T-helper 1 cell treated with Interleukin-12 subunit alpha and Interleukin-12 subunit beta and Interleukin-4 antibody, amounts not matched to agents 30 ng/mL and 1 ng/mL, for 36 hours (primary cell): ENCODE measurements at regions not wholly inside any gene's neighbourhood (a gene's known extent, or its start where the extent isn't known, plus 50 kb on each side); places are given as distances from the start of the nearest gene placed in this dataset.

Experiments
- intact Hi-C: fragments of 100-400 bp; cut with micrococcal nuclease; formaldehyde crosslinking; loops from one replicate; pipeline ENCODE4 v1.15.1; 2024

GRCh38 chr17:77685881-77686486 is 272.5 kb upstream of the TNRC6C start:
- intact Hi-C loops: no loop called here

DNA sequence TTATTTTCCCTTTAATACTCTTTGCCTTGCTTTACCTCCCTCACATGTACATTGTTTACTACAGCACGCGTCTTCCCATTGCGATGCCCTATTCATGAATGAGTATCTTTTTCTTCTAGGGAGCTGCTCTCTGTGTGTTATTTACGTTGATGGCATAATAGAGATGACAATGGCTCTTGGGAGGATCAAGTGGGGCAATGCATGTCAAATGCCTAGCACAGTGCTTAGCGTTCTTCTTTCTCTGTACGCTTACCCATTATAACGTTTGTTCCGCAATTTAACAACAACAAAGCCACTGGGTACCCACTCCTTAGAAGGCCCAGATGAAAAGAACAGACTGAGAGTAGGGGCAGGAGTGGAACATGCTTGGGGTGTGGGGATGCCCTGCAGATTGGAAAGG is 271.6 kb upstream of the TNRC6C start:
- intact Hi-C loops: no loop called here

- intact Hi-C loops: no loop called here
Measured at GRCh38 chr17:77687417-77687816, 271.1 kb upstream of the TNRC6C start.

DNA sequence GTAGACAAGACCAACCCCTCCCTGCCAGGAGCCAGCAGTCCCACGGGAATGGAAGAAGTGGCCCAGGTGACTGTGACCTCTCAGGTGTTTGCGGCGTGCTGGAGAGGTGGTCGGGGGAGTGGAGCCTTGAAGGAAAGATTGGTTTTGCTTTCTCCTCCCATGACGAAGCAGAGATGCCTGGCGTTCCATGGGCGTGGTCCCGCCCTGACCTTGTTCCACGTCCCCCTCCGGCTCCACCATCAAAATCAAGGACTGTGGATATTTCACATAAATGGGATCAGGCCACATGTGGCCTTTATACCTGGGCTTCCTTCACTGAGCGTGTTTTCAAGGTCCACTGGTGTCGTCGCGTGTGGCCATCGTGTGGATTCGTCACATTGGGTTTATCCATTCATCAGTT is 270.6 kb upstream of the TNRC6C start:
- intact Hi-C loops: no loop called here

- intact Hi-C loops: no loop called here
Measured at GRCh38 chr17:77688369-77688768, 270.1 kb upstream of the TNRC6C start.

GRCh38 chr17:77690271-77691161 is 268.0 kb upstream of the TNRC6C start:
- intact Hi-C loops: no loop called here

- intact Hi-C loops: no loop called here
Measured at GRCh38 chr17:77691216-77692085, 267.1 kb upstream of the TNRC6C start.

DNA sequence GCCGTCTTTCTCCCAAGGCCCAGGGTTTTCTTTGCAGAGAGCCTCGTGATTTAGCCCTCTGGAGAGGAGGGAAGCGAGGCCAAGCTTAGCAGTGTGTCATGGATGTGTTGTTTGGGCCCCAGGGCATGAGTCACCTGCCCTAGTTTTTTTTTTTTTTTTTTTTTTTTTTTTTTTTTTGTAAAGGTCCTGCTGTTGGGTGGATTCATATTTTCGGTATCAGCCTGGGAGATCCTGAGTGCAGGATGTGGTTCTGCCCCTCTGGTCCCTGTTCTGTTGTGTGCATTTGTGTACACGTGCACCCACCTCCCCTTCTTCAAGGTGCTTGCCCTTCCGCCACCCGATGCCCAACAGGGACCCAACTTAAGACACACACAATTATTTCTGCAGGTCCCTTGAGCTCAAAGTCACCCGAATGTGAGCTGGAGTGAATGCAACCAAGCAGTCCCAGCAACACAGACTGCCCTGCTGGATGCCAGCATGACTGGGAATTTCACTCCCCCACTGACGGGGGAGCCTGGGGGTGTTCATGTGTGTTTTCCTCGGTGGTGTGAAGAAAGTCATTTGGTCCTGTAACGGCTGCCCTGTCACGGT is 265.8 kb upstream of the TNRC6C start:
- intact Hi-C loops: no loop called here

- intact Hi-C loops: no loop called here
Measured at GRCh38 chr17:77693301-77693700, 265.2 kb upstream of the TNRC6C start.

- intact Hi-C loops: no loop called here
Measured at GRCh38 chr17:77693776-77694175, 264.7 kb upstream of the TNRC6C start.

DNA sequence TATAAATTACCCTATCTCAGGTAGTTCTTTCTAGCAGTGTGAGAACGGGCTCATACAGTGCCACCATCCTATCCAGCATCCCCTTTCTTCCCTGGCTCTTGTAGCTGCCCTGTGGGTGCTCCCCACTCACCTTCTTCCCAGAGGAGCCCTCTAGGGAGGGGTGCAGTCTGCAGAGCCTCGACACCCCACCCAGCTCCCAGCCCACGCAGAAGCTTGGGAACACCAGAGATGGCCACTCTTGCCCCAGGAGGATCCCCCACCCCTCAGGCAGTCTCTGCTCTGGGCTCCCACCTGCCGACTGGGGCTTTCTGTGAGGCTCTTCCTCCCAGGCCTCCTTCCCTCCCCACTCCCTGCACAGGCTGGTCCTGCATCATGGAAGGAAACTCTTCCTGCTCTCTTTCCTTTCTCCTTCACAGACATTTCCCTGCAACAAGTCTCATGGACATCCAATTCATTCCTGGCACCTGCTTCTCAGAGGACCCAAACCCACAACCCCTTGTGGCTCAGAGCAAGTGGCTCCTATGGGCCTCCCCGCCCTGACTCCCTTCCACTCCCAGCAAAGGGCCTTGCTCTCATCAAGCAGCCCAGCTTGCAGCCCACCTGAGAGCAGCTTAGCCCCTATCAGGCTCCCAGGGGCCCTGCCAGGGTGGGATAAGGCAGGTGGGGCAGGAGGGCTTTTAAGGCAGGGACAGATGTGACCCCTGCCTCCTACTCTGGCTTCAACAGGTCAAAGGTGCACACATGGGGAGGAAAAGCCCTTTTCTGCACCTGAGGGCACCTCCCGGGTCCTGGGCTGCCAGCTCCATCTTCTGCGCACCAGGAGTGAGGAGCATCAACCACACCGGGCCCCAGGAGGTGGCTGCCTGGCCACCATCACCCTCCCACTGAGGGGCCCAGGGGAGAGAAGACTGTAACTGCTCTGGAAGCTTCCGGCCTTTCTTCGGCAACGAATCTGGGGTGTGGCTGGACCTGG is 263.8 kb upstream of the TNRC6C start:
- intact Hi-C loops: no loop called here

GRCh38 chr17:77695386-77695785 is 263.1 kb upstream of the TNRC6C start:
- intact Hi-C loops: no loop called here

DNA sequence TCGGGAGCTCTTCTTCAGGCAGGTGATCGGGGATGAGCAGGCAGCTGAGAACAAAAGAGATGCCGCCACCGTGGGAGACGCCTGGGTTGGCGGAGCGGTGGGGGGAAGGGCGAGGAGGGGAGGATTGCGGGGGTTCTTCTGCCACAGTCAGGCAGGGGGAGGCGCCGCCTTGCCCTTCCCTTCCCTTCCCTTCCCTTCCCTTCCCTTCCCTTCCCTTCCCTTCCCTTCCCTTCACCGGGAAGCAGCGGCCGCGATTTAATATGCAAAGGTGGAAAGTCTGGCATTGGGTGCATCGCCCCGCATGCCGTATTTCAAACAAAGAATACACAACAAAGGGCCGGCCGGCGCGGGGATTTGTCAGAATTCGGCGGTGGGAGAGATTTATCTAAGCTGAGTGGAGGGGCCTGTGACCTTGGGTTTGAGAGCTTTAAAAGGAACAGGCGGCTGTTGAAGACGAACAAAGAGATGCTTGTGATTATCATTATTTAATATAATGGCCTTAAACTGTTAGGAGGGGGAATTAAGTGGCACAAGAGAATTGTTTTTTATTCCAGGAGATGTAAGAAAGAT is 262.3 kb upstream of the TNRC6C start:
- intact Hi-C loops: no loop called here

DNA sequence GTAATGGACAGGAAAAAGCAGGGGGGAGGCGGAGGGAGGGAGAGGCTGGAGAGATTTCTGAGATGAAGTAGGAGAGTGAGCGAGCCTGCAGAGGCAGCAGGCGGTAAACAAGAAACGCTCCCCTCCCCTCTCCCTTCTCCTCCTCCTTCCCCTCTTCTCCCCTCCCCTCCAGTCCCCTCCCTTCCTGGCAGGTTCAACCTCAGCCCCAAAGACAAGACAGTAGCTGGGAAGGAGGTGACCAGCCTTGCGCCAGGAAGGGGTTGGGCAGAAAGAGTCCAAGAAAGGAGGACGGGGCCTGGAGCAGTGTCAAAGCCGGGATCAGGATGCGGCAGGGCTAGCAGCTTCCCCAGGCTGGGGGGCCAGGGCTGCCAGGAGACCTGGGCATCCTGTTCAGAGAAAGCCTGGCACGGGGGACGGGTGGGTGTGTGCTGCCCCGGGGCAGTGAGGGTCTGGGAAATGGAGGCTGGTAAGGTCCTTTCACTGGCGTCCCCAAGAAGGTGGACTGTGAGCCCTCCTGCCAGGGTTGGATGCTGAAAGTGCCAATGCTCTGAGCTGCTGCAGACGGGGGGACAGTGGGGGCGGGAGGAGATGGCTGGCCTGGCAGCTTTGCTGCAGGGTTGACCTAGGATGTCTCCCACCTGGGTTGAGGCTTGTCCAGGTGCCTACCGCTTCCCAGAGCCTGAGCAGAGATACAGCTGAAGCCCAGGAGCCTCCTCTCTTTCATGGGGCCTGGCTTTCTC is 261.6 kb upstream of the TNRC6C start:
- intact Hi-C loops: no loop called here

GRCh38 chr17:77697480-77698400 is 260.8 kb upstream of the TNRC6C start:
- intact Hi-C loops: no loop called here

DNA sequence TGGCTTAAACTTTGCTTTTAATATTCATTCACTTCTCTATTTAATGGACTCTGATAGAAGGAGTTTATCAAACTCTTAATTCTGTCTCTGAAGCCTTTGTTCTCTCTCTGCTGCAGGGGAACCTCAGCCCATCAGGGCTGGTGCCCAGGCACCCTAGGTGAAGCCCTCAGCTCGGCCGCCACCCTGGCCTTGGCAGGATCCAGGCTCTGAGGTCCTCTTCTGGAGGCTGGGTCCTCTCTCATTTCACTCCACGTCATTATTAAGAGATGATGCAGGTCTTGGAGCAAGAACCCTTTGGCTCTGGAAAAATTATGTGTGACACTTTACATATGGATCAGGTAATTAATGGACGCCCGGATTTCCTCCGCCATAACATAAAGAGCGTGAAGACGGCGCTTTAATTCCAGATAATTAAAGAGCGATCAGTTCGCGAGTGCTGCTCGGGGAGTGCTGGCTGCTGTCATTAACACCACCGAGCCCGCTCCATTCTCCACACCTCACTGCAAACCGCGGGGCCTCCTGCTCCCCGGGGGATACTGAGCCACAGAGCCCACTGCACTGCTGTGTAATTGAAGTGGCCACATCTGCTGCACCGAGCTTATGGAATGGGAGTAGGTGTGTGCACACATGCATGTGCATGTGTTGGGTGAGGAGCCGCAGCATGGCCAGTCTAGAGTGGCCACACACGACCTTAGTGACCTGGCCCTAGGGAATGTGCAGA is 259.4 kb upstream of the TNRC6C start:
- intact Hi-C loops: no loop called here

DNA sequence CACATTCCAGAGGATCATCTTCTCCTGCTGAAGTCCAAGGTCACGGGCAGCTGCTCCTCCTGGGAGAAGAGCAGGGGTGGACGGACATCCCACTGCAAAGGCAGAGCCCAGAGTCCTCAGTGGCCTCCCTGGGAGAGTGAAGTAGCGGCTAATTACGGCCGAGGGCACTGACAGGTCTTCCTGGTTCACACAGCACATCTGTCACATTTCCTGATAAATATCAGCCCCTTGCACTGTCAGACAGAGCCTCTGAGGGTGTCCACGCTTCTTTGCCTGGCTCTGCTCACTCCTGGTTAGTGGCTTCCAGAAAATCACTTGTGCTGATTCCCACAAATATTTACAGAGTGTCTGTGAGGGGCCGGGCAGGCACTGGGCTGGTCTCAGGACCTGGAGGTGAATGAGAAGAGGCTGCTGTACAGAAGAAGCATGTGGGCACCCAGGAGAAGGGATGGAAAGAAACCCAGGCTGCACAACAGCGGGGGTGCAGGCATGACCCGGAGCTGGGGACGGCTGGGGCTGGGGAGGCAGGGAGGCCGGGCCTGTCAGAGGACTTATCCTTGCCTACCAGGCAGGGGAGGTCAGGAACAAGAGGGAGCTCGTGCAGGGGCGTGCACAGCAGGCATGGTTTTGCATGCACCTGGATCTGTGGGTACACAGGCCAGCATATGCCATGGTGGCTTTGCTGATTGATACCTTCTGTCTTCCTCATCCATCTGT is 258.2 kb upstream of the TNRC6C start:
- intact Hi-C loops: no loop called here
